HG03135 (cell line): ENCODE measurements at regions not wholly inside any gene's neighbourhood (a gene's known extent, or its start where the extent isn't known, plus 50 kb on each side); places are given as distances from the start of the nearest gene placed in this dataset.

ENCODE experiments used
- ATAC-seq: cut with Tn5 transposase; IDR thresholded peaks from one replicate; pipeline ENCODE4 v1.9.1; 2021; ENCODE audit warnings: mild to moderate bottlenecking, moderate library complexity; ENCODE audit not compliant: unreplicated experiment

GRCh38 chr4:23547096-23547495, 342.8 kb downstream of the PPARGC1A start:
- no peak for ATAC-seq

- no peak for ATAC-seq
Measured at GRCh38 chr4:23539969-23540569, 349.8 kb downstream of the PPARGC1A start.

GRCh38 chr4:23533859-23534258, 356.0 kb downstream of the PPARGC1A start:
- no peak for ATAC-seq

GRCh38 chr4:23516716-23517115, 373.1 kb downstream of the PPARGC1A start:
- no peak for ATAC-seq

- no peak for ATAC-seq
Measured at GRCh38 chr4:23504083-23504482, 385.8 kb downstream of the PPARGC1A start.

GRCh38 chr4:23500894-23501449, 388.9 kb downstream of the PPARGC1A start:
- ATAC-seq, result no peak

GRCh38 chr4:23485801-23486200, 404.0 kb downstream of the PPARGC1A start:
- no peak for ATAC-seq

- ATAC-seq, result no peak
Measured at GRCh38 chr4:23484689-23485088, 405.2 kb downstream of the PPARGC1A start.

- no peak for ATAC-seq
Measured at GRCh38 chr4:23483320-23483960, 406.4 kb downstream of the PPARGC1A start.

- no peak for ATAC-seq
Measured at GRCh38 chr4:23481566-23481965, 408.3 kb downstream of the PPARGC1A start.

- ATAC-seq, result no peak
Measured at GRCh38 chr4:23477905-23478304, 411.9 kb downstream of the PPARGC1A start.

- ATAC-seq, result no peak
Measured at GRCh38 chr4:23476515-23477090, 413.2 kb downstream of the PPARGC1A start.

- ATAC-seq, result no peak
Measured at GRCh38 chr4:23463071-23463470, 426.8 kb downstream of the PPARGC1A start.

- no peak for ATAC-seq
Measured at GRCh38 chr4:23458054-23458453, 431.8 kb downstream of the PPARGC1A start.

GRCh38 chr4:23456864-23457263, 433.0 kb downstream of the PPARGC1A start:
- no peak for ATAC-seq

GRCh38 chr4:23455456-23456158, 434.2 kb downstream of the PPARGC1A start:
- ATAC-seq, result no peak

- no peak for ATAC-seq
Measured at GRCh38 chr4:23441530-23442069, 448.2 kb downstream of the PPARGC1A start.

- no peak for ATAC-seq
Measured at GRCh38 chr4:23438764-23439163, 451.1 kb downstream of the PPARGC1A start.

- ATAC-seq, result no peak
Measured at GRCh38 chr4:23429497-23429896, 460.4 kb downstream of the PPARGC1A start.

GRCh38 chr4:23425570-23425969, 464.3 kb downstream of the PPARGC1A start:
- ATAC-seq, result no peak

GRCh38 chr4:23423540-23423939, 466.3 kb downstream of the PPARGC1A start:
- no peak for ATAC-seq
